Neural progenitor cell (in vitro differentiated cells): ENCODE measurements at regions not wholly inside any gene's neighbourhood (a gene's known extent, or its start where the extent isn't known, plus 50 kb on each side); places are given as distances from the start of the nearest gene placed in this dataset.

Experiments
- EZH2 ChIP-seq: fragments of 200-600 bp; sonication (generic); IDR thresholded peaks from 2 replicates; pipeline ENCODE4 v1.6.1; 2017; ENCODE audit warnings: antibody characterized with exemption, mild to moderate bottlenecking, moderate library complexity
- EZH2phosphoT487 ChIP-seq: fragments of 200-600 bp; sonication (generic); IDR thresholded peaks from 2 replicates; pipeline ENCODE4 v1.6.1; 2017; ENCODE audit warnings: antibody characterized with exemption
- TF ChIP-seq, protein P1 (sequence below): fragments of 200-600 bp; sonication (generic); IDR thresholded peaks from 2 replicates; pipeline ENCODE4 v1.5.1; 2017; ENCODE audit warnings: antibody characterized with exemption, mild to moderate bottlenecking

GRCh38 chr6:169854083-169854725 is 102.8 kb downstream of the ERMARD start:
- TF ChIP-seq, protein P1, sequence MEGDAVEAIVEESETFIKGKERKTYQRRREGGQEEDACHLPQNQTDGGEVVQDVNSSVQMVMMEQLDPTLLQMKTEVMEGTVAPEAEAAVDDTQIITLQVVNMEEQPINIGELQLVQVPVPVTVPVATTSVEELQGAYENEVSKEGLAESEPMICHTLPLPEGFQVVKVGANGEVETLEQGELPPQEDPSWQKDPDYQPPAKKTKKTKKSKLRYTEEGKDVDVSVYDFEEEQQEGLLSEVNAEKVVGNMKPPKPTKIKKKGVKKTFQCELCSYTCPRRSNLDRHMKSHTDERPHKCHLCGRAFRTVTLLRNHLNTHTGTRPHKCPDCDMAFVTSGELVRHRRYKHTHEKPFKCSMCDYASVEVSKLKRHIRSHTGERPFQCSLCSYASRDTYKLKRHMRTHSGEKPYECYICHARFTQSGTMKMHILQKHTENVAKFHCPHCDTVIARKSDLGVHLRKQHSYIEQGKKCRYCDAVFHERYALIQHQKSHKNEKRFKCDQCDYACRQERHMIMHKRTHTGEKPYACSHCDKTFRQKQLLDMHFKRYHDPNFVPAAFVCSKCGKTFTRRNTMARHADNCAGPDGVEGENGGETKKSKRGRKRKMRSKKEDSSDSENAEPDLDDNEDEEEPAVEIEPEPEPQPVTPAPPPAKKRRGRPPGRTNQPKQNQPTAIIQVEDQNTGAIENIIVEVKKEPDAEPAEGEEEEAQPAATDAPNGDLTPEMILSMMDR, result no peak
- TF ChIP-seq EZH2 (no peak), EZH2phosphoT487 (no peak)
